ENCODE measurements at regions not wholly inside any gene's neighbourhood (a gene's known extent, or its start where the extent isn't known, plus 50 kb on each side); places are given as distances from the start of the nearest gene placed in this dataset.
A peak's percentile ranks its signal among the peaks of the same experiment; 100 is the strongest.

- no peaks in the 10 kb centered on the region for H3K36me3 ChIP-seq (ENCODE audit: control insufficient read depth, low read length)
- H4K20me1 ChIP-seq (ENCODE audit: control insufficient read depth, insufficient read depth, low read depth, low read length): no peaks in the 10 kb centered on the region
- H3K4me2 ChIP-seq (ENCODE audit: low read length): peak overlapping the region; percentile 99
- H3K27ac ChIP-seq (ENCODE audit: low read depth, low read length): peak overlapping the region; percentile 85
- peak overlapping the region; percentile 78 for H3K4me3 ChIP-seq (ENCODE audit: low read length)
- H3K79me2 ChIP-seq (ENCODE audit: control insufficient read depth, low read length): no peaks in the 10 kb centered on the region
- H3K27me3 ChIP-seq (ENCODE audit: control insufficient read depth, low read length): no peaks in the 10 kb centered on the region
- peaks cover 18% of the 10 kb centered on the region for H3F3A ChIP-seq (ENCODE audit: control insufficient read depth, insufficient read depth)
- TF ChIP-seq CTCF (IDR thresholded peaks at IDR 0.05; ENCODE audit: low read depth, low read length, poor library complexity, severe bottlenecking) (peak; percentile 89), EZH2phosphoT487 (IDR thresholded peaks at IDR 0.05; ENCODE audit: borderline replicate concordance, low read length) (no peak)
- no peaks in the 10 kb centered on the region for H3K9me3 ChIP-seq (ENCODE audit: control insufficient read depth, insufficient read depth, low read length)
- peaks cover 63% of the 10 kb centered on the region for H3K4me1 ChIP-seq (ENCODE audit: control insufficient read depth, low read length)
- H3K9me2 ChIP-seq (replicated peaks; ENCODE audit: control insufficient read depth, low read length): no peaks in the 10 kb centered on the region
Observed at GRCh38 chr21:36260030-36260787, 59.8 kb upstream of the MORC3 start.

GRCh38 chr21:36260802-36261201 lies 59.2 kb upstream of the MORC3 start:
- TF ChIP-seq EZH2phosphoT487 (IDR thresholded peaks at IDR 0.05; ENCODE audit: borderline replicate concordance, low read length) (no peak), CTCF (IDR thresholded peaks at IDR 0.05; ENCODE audit: low read depth, low read length, poor library complexity, severe bottlenecking) (no peak)
- no peaks in the 10 kb centered on the region for H3K9me2 ChIP-seq (replicated peaks; ENCODE audit: control insufficient read depth, low read length)
- H3K27ac ChIP-seq (ENCODE audit: low read depth, low read length): peak overlapping the region; percentile 85
- H3K27me3 ChIP-seq (ENCODE audit: control insufficient read depth, low read length): no peaks in the 10 kb centered on the region
- no peaks in the 10 kb centered on the region for H3K79me2 ChIP-seq (ENCODE audit: control insufficient read depth, low read length)
- H4K20me1 ChIP-seq (ENCODE audit: control insufficient read depth, insufficient read depth, low read depth, low read length): no peaks in the 10 kb centered on the region
- H3F3A ChIP-seq (ENCODE audit: control insufficient read depth, insufficient read depth): peaks cover 14% of the 10 kb centered on the region
- H3K4me3 ChIP-seq (ENCODE audit: low read length): peak overlapping the region; percentile 78
- peaks cover 59% of the 10 kb centered on the region for H3K4me1 ChIP-seq (ENCODE audit: control insufficient read depth, low read length)
- no peaks in the 10 kb centered on the region for H3K9me3 ChIP-seq (ENCODE audit: control insufficient read depth, insufficient read depth, low read length)
- peak overlapping the region; percentile 99 for H3K4me2 ChIP-seq (ENCODE audit: low read length)
- no peaks in the 10 kb centered on the region for H3K36me3 ChIP-seq (ENCODE audit: control insufficient read depth, low read length)

DNA sequence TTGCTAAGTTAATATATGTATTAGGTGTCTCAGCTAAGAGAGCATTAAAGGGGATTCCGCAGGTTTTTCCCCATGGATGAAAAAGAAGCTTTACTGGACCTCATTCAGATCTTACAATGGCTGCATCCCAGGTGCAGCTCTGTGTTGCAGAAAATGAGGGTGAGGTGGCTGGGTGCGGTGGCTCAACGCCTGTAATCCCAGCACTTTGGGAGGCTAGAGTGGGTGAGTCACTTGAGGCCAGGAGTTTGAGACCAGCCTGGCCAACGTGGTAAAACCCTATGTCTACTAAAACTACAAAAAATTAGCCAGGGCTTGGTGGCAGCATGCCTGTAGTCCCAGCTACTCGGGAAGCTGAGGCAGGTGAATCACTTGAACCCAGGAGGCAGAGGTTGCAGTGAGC lies 58.5 kb upstream of the MORC3 start:
- TF ChIP-seq EZH2phosphoT487 (IDR thresholded peaks at IDR 0.05; ENCODE audit: borderline replicate concordance, low read length): no peak
- TF ChIP-seq CTCF (IDR thresholded peaks at IDR 0.05; ENCODE audit: low read depth, low read length, poor library complexity, severe bottlenecking): no peak
- Histone ChIP-seq H3K36me3 (ENCODE audit: control insufficient read depth, low read length) (no peaks in the 10 kb centered on the region), H3K27ac (ENCODE audit: low read depth, low read length) (no peak overlapping the region)

More for the DNA sequence above, 58.5 kb upstream of the MORC3 start:
- Histone ChIP-seq H3K27me3 (ENCODE audit: control insufficient read depth, low read length) (no peaks in the 10 kb centered on the region), H3K4me3 (ENCODE audit: low read length) (no peak overlapping the region), H4K20me1 (ENCODE audit: control insufficient read depth, insufficient read depth, low read depth, low read length) (no peaks in the 10 kb centered on the region), H3K79me2 (ENCODE audit: control insufficient read depth, low read length) (no peaks in the 10 kb centered on the region), H3K4me2 (ENCODE audit: low read length) (no peak overlapping the region), H3K9me3 (ENCODE audit: control insufficient read depth, insufficient read depth, low read length) (no peaks in the 10 kb centered on the region), H3K4me1 (ENCODE audit: control insufficient read depth, low read length) (peaks cover 52% of the 10 kb centered on the region), H3K9me2 (replicated peaks; ENCODE audit: control insufficient read depth, low read length) (no peaks in the 10 kb centered on the region), H3F3A (ENCODE audit: control insufficient read depth, insufficient read depth) (peaks cover 11% of the 10 kb centered on the region)
